Activated CD4-positive, alpha-beta T cell treated with anti-CD3 and anti-CD28 coated beads, Interleukin-2, amount 10 ng/mL, durations not matched to agents 24 days and 14 days (primary cell): ENCODE measurements at regions not wholly inside any gene's neighbourhood (a gene's known extent, or its start where the extent isn't known, plus 50 kb on each side); places are given as distances from the start of the nearest gene placed in this dataset.

Experiments used
- DNase-seq: peaks from one replicate; pipeline ENCODE4 v3.0.0; 2022
- H3K27ac Mint-ChIP-seq: one replicate; pipeline ENCODE4 v1.8.0; 2022; ENCODE audit warnings: mild to moderate bottlenecking, mixed read lengths
- H3K27me3 Mint-ChIP-seq: one replicate; pipeline ENCODE4 v1.8.0; 2022; ENCODE audit warnings: mixed read lengths
- H3K36me3 Mint-ChIP-seq: one replicate; pipeline ENCODE4 v1.8.0; 2022; ENCODE audit warnings: low read depth, mild to moderate bottlenecking, mixed read lengths
- H3K4me1 Mint-ChIP-seq: one replicate; pipeline ENCODE4 v1.8.0; 2021; ENCODE audit warnings: mixed read lengths
- H3K4me3 Mint-ChIP-seq: one replicate; pipeline ENCODE4 v1.8.0; 2022; ENCODE audit warnings: mild to moderate bottlenecking, moderate library complexity, mixed read lengths
- H3K9me3 Mint-ChIP-seq: one replicate; pipeline ENCODE4 v1.8.0; 2021; ENCODE audit warnings: mixed read lengths
- intact Hi-C: fragments of 100-400 bp; cut with micrococcal nuclease; formaldehyde crosslinking; loops from one replicate; pipeline ENCODE4 v1.15.1; 2023

GRCh38 chr13:80783926-80784565 lies 443.1 kb upstream of the SPRY2 start:
- H3K27me3 Mint-ChIP-seq: no peaks in the 10 kb centered on the region
- H3K36me3 Mint-ChIP-seq: no peaks in the 10 kb centered on the region
- no peak for DNase-seq
- no peak overlapping the region for H3K4me3 Mint-ChIP-seq
- intact Hi-C loops: no loop called here
- no peaks in the 10 kb centered on the region for H3K4me1 Mint-ChIP-seq
- no peak overlapping the region for H3K27ac Mint-ChIP-seq
- no peaks in the 10 kb centered on the region for H3K9me3 Mint-ChIP-seq

GRCh38 chr13:80782441-80782840 lies 441.5 kb upstream of the SPRY2 start:
- no peaks in the 10 kb centered on the region for H3K9me3 Mint-ChIP-seq
- no peaks in the 10 kb centered on the region for H3K27me3 Mint-ChIP-seq
- no peak for DNase-seq
- H3K4me3 Mint-ChIP-seq: no peak overlapping the region
- no peak overlapping the region for H3K27ac Mint-ChIP-seq
- no peaks in the 10 kb centered on the region for H3K36me3 Mint-ChIP-seq
- intact Hi-C loops: no loop called here
- H3K4me1 Mint-ChIP-seq: no peaks in the 10 kb centered on the region

- Mint-ChIP-seq H3K27ac (no peak overlapping the region), H3K4me3 (no peak overlapping the region), H3K4me1 (no peaks in the 10 kb centered on the region), H3K36me3 (no peaks in the 10 kb centered on the region), H3K27me3 (no peaks in the 10 kb centered on the region), H3K9me3 (no peaks in the 10 kb centered on the region)
- intact Hi-C loops: no loop called here
- no peak for DNase-seq
Measured at GRCh38 chr13:80778297-80778696, 437.4 kb upstream of the SPRY2 start.

GRCh38 chr13:80757694-80758093 lies 416.8 kb upstream of the SPRY2 start:
- DNase-seq: no peak
- Mint-ChIP-seq H3K4me1 (no peaks in the 10 kb centered on the region), H3K27ac (no peak overlapping the region), H3K4me3 (no peak overlapping the region), H3K9me3 (no peaks in the 10 kb centered on the region), H3K27me3 (no peaks in the 10 kb centered on the region), H3K36me3 (no peaks in the 10 kb centered on the region)
- intact Hi-C loops: no loop called here

- Mint-ChIP-seq H3K4me3 (no peak overlapping the region), H3K4me1 (no peaks in the 10 kb centered on the region), H3K27ac (no peak overlapping the region), H3K36me3 (no peaks in the 10 kb centered on the region), H3K27me3 (no peaks in the 10 kb centered on the region), H3K9me3 (peaks cover 7% of the 10 kb centered on the region)
- intact Hi-C loops: no loop called here
- DNase-seq: no peak
Measured at GRCh38 chr13:80755910-80756309, 415.0 kb upstream of the SPRY2 start.

- H3K27me3 Mint-ChIP-seq: no peaks in the 10 kb centered on the region
- H3K27ac Mint-ChIP-seq: no peak overlapping the region
- H3K4me1 Mint-ChIP-seq: no peaks in the 10 kb centered on the region
- no peak overlapping the region for H3K4me3 Mint-ChIP-seq
- intact Hi-C loops: no loop called here
- peaks cover 7% of the 10 kb centered on the region for H3K9me3 Mint-ChIP-seq
- DNase-seq: no peak
- no peaks in the 10 kb centered on the region for H3K36me3 Mint-ChIP-seq
Measured at GRCh38 chr13:80754441-80754840, 413.5 kb upstream of the SPRY2 start.

GRCh38 chr13:80753866-80754265 lies 412.9 kb upstream of the SPRY2 start:
- no peaks in the 10 kb centered on the region for H3K36me3 Mint-ChIP-seq
- DNase-seq: no peak
- H3K4me3 Mint-ChIP-seq: no peak overlapping the region
- H3K4me1 Mint-ChIP-seq: no peaks in the 10 kb centered on the region
- peaks cover 7% of the 10 kb centered on the region for H3K9me3 Mint-ChIP-seq
- intact Hi-C loops: no loop called here
- H3K27ac Mint-ChIP-seq: no peak overlapping the region
- H3K27me3 Mint-ChIP-seq: no peaks in the 10 kb centered on the region

GRCh38 chr13:80751854-80752253 lies 410.9 kb upstream of the SPRY2 start:
- H3K27me3 Mint-ChIP-seq: no peaks in the 10 kb centered on the region
- H3K27ac Mint-ChIP-seq: no peak overlapping the region
- H3K4me1 Mint-ChIP-seq: no peaks in the 10 kb centered on the region
- no peak overlapping the region for H3K4me3 Mint-ChIP-seq
- intact Hi-C loops: no loop called here
- H3K9me3 Mint-ChIP-seq: peaks cover 7% of the 10 kb centered on the region
- no peak for DNase-seq
- no peaks in the 10 kb centered on the region for H3K36me3 Mint-ChIP-seq

GRCh38 chr13:80744147-80744914 lies 403.4 kb upstream of the SPRY2 start:
- H3K27me3 Mint-ChIP-seq: no peaks in the 10 kb centered on the region
- H3K36me3 Mint-ChIP-seq: no peaks in the 10 kb centered on the region
- intact Hi-C loops: no loop called here
- H3K4me3 Mint-ChIP-seq: no peak overlapping the region
- no peak overlapping the region for H3K27ac Mint-ChIP-seq
- no peaks in the 10 kb centered on the region for H3K9me3 Mint-ChIP-seq
- no peaks in the 10 kb centered on the region for H3K4me1 Mint-ChIP-seq
- DNase-seq: no peak

GRCh38 chr13:80742033-80742432 lies 401.1 kb upstream of the SPRY2 start:
- H3K9me3 Mint-ChIP-seq: no peaks in the 10 kb centered on the region
- no peaks in the 10 kb centered on the region for H3K4me1 Mint-ChIP-seq
- DNase-seq: no peak
- H3K4me3 Mint-ChIP-seq: no peak overlapping the region
- H3K27me3 Mint-ChIP-seq: no peaks in the 10 kb centered on the region
- H3K27ac Mint-ChIP-seq: no peak overlapping the region
- intact Hi-C loops: no loop called here
- no peaks in the 10 kb centered on the region for H3K36me3 Mint-ChIP-seq

- Mint-ChIP-seq H3K27ac (no peak overlapping the region), H3K9me3 (no peaks in the 10 kb centered on the region), H3K27me3 (no peaks in the 10 kb centered on the region), H3K36me3 (no peaks in the 10 kb centered on the region), H3K4me1 (no peaks in the 10 kb centered on the region), H3K4me3 (no peak overlapping the region)
- intact Hi-C loops: no loop called here
- DNase-seq: no peak
Measured at GRCh38 chr13:80740071-80740470, 399.1 kb upstream of the SPRY2 start.

GRCh38 chr13:80737513-80737912 lies 396.6 kb upstream of the SPRY2 start:
- intact Hi-C loops: no loop called here
- no peaks in the 10 kb centered on the region for H3K9me3 Mint-ChIP-seq
- no peaks in the 10 kb centered on the region for H3K27me3 Mint-ChIP-seq
- no peak for DNase-seq
- H3K4me1 Mint-ChIP-seq: no peaks in the 10 kb centered on the region
- no peak overlapping the region for H3K4me3 Mint-ChIP-seq
- no peak overlapping the region for H3K27ac Mint-ChIP-seq
- no peaks in the 10 kb centered on the region for H3K36me3 Mint-ChIP-seq

- intact Hi-C loops: no loop called here
- Mint-ChIP-seq H3K36me3 (no peaks in the 10 kb centered on the region), H3K9me3 (no peaks in the 10 kb centered on the region), H3K27ac (no peak overlapping the region), H3K4me1 (no peaks in the 10 kb centered on the region), H3K4me3 (no peak overlapping the region), H3K27me3 (no peaks in the 10 kb centered on the region)
- DNase-seq: no peak
Measured at GRCh38 chr13:80727321-80727975, 386.5 kb upstream of the SPRY2 start.

- DNase-seq: no peak
- H3K4me3 Mint-ChIP-seq: no peak overlapping the region
- no peaks in the 10 kb centered on the region for H3K4me1 Mint-ChIP-seq
- H3K9me3 Mint-ChIP-seq: no peaks in the 10 kb centered on the region
- intact Hi-C loops: no loop called here
- no peak overlapping the region for H3K27ac Mint-ChIP-seq
- no peaks in the 10 kb centered on the region for H3K27me3 Mint-ChIP-seq
- no peaks in the 10 kb centered on the region for H3K36me3 Mint-ChIP-seq
Measured at GRCh38 chr13:80726868-80727267, 385.9 kb upstream of the SPRY2 start.
